Tibial nerve (tissue), 4 donors: ENCODE measurements at regions not wholly inside any gene's neighbourhood (a gene's known extent, or its start where the extent isn't known, plus 50 kb on each side); places are given as distances from the start of the nearest gene placed in this dataset.

ENCODE experiments used
- DNase-seq, 2 donors: peaks; one replicate each; pipeline ENCODE4 v3.0.0-alpha.2; 2019; ENCODE audit warnings: low spot score in 2 of 2
- H3K27ac ChIP-seq, 4 donors: fragments of 200-600 bp; sonication (generic) in 3 of 4; one replicate each; pipeline ENCODE4 v1.5.1; 2017 to 2019; ENCODE audit warnings: mild to moderate bottlenecking in 1 of 4
- H3K27me3 ChIP-seq, 2 donors: fragments of 200-600 bp; sonication (generic) in 1 of 2; one replicate each; pipeline versions ENCODE4 v1.5.1 to v1.6.0; 2017 to 2019
- H3K36me3 ChIP-seq, 3 donors: fragments of 200-600 bp; sonication (generic); one replicate each; pipeline ENCODE4 v1.5.1; 2018 to 2019
- H3K4me1 ChIP-seq, 4 donors: fragments of 200-600 bp; sonication (generic) in 3 of 4; one replicate each; pipeline ENCODE4 v1.5.1; 2017 to 2019
- H3K4me3 ChIP-seq, 4 donors: fragments of 200-600 bp; sonication (generic) in 3 of 4; one replicate each; pipeline ENCODE4 v1.5.1; 2017 to 2019; ENCODE audit warnings: mild to moderate bottlenecking in 1 of 4, moderate library complexity in 1 of 4
- H3K9me3 ChIP-seq, 4 donors: fragments of 200-600 bp; sonication (generic) in 3 of 4; one replicate each; pipeline ENCODE4 v1.5.1; 2017 to 2019
- CTCF ChIP-seq, 5 experiments: fragments of 200-600 bp in 3 of 5; fragments of 450-650 bp in 2 of 5; sonication (generic) in 3 of 5; IDR thresholded peaks; one replicate each; pipeline ENCODE4 v1.5.1; 2016 to 2019; ENCODE audit warnings: antibody characterized with exemption in 5 of 5, mild to moderate bottlenecking in 3 of 5, moderate library complexity in 2 of 5
- EP300 ChIP-seq, 2 donors: sonication (generic); formaldehyde crosslinking; IDR thresholded peaks; one replicate each; pipeline ENCODE4 v1.6.1; 2017; ENCODE audit warnings: antibody characterized with exemption in 2 of 2, mild to moderate bottlenecking in 1 of 2
- POLR2A ChIP-seq, 2 donors: fragments of 450-650 bp; IDR thresholded peaks; one replicate each; pipeline ENCODE4 v1.6.1; 2017; ENCODE audit warnings: antibody characterized with exemption in 2 of 2, mild to moderate bottlenecking in 2 of 2, moderate library complexity in 2 of 2
- WGBS, 2 donors: methylation state at CpG; one replicate each; pipeline ENCODE4 v1.1.5; 2018; 5-methylcytosine and 5-hydroxymethylcytosine counted together

GRCh38 chr5:11981986-11982385 is 77.7 kb upstream of the CTNND2 start:
- 91% methylated on average over 3 of the region's 3 CpGs for WGBS, 2 donors
- Histone ChIP-seq H3K4me1 (no peaks in the 10 kb centered on the region), H3K9me3 (no peaks in the 10 kb centered on the region), H3K27ac (no peak overlapping the region), H3K27me3 (no peaks in the 10 kb centered on the region), H3K36me3 (no peaks in the 10 kb centered on the region), H3K4me3 (no peak overlapping the region)
- no peak for DNase-seq
- TF ChIP-seq POLR2A (IDR thresholded peaks at IDR 0.05) (no peak), CTCF (IDR thresholded peaks at IDR 0.05) (no peak), EP300 (IDR thresholded peaks at IDR 0.05) (no peak)

- Histone ChIP-seq H3K27me3 (no peaks in the 10 kb centered on the region), H3K36me3 (no peaks in the 10 kb centered on the region), H3K9me3 (no peaks in the 10 kb centered on the region), H3K4me3 (no peak overlapping the region), H3K4me1 (no peaks in the 10 kb centered on the region), H3K27ac (no peak overlapping the region)
- 91% methylated on average over 2 of the region's 2 CpGs for WGBS, 2 donors
- no peak for DNase-seq
- TF ChIP-seq POLR2A (IDR thresholded peaks at IDR 0.05), result no peak
- no peak for TF ChIP-seq CTCF (IDR thresholded peaks at IDR 0.05)
- TF ChIP-seq EP300 (IDR thresholded peaks at IDR 0.05), result no peak
Measured at GRCh38 chr5:11977904-11978303, 73.7 kb upstream of the CTNND2 start.

- WGBS, 2 donors, result 74 to 78% methylated on average over 7 of the region's 7 CpGs
Measured at GRCh38 chr5:11973469-11973868, 69.2 kb upstream of the CTNND2 start.

GRCh38 chr5:11963227-11963626 is 59.0 kb upstream of the CTNND2 start:
- whole genome bisulfite sequencing, 2 donors, result 88 to 89% methylated on average over 3 of the region's 3 CpGs
- no peak for TF ChIP-seq POLR2A (IDR thresholded peaks at IDR 0.05)
- TF ChIP-seq EP300 (IDR thresholded peaks at IDR 0.05), result no peak
- no peak for TF ChIP-seq CTCF (IDR thresholded peaks at IDR 0.05)
- no peaks in the 10 kb centered on the region for H3K27me3 ChIP-seq

More at GRCh38 chr5:11973469-11973868, 69.2 kb upstream of the CTNND2 start:
- Histone ChIP-seq H3K9me3 (no peaks in the 10 kb centered on the region), H3K27ac (no peak overlapping the region), H3K36me3 (no peaks in the 10 kb centered on the region), H3K4me1 (no peaks in the 10 kb centered on the region), H3K27me3 (no peaks in the 10 kb centered on the region), H3K4me3 (no peak overlapping the region)
- no peak for DNase-seq
- TF ChIP-seq CTCF (IDR thresholded peaks at IDR 0.05), result no peak
- no peak for TF ChIP-seq EP300 (IDR thresholded peaks at IDR 0.05)
- no peak for TF ChIP-seq POLR2A (IDR thresholded peaks at IDR 0.05)

GRCh38 chr5:11962122-11962521 is 57.9 kb upstream of the CTNND2 start:
- H3K4me3 ChIP-seq, result no peak overlapping the region
- H3K9me3 ChIP-seq, result no peaks in the 10 kb centered on the region
- DNase-seq, result no peak
- no peak overlapping the region for H3K27ac ChIP-seq
- no peaks in the 10 kb centered on the region for H3K36me3 ChIP-seq
- TF ChIP-seq EP300 (IDR thresholded peaks at IDR 0.05), result no peak
- TF ChIP-seq POLR2A (IDR thresholded peaks at IDR 0.05), result no peak
- TF ChIP-seq CTCF (IDR thresholded peaks at IDR 0.05), result no peak
- WGBS, 2 donors, result 12 to 17% methylated on average over 4 of the region's 4 CpGs
- no peaks in the 10 kb centered on the region for H3K27me3 ChIP-seq
- no peaks in the 10 kb centered on the region for H3K4me1 ChIP-seq

More at GRCh38 chr5:11963227-11963626, 59.0 kb upstream of the CTNND2 start:
- Histone ChIP-seq H3K9me3 (no peaks in the 10 kb centered on the region), H3K27ac (no peak overlapping the region), H3K36me3 (no peaks in the 10 kb centered on the region), H3K4me3 (no peak overlapping the region), H3K4me1 (no peaks in the 10 kb centered on the region)
- DNase-seq, result no peak
